GM18505 (cell line): ENCODE measurements at regions not wholly inside any gene's neighbourhood (a gene's known extent, or its start where the extent isn't known, plus 50 kb on each side); places are given as distances from the start of the nearest gene placed in this dataset.

Experiments
- ATAC-seq: cut with Tn5 transposase; IDR thresholded peaks from one replicate; pipeline ENCODE4 v1.9.1; 2021; ENCODE audit not compliant: unreplicated experiment
- POLR2A ChIP-seq: IDR thresholded peaks from 4 replicates; pipeline ENCODE4 v1.6.1; 2011; ENCODE audit warnings: borderline replicate concordance; ENCODE audit not compliant: insufficient read depth, insufficient read length; ENCODE audit errors: extremely low read depth

DNA sequence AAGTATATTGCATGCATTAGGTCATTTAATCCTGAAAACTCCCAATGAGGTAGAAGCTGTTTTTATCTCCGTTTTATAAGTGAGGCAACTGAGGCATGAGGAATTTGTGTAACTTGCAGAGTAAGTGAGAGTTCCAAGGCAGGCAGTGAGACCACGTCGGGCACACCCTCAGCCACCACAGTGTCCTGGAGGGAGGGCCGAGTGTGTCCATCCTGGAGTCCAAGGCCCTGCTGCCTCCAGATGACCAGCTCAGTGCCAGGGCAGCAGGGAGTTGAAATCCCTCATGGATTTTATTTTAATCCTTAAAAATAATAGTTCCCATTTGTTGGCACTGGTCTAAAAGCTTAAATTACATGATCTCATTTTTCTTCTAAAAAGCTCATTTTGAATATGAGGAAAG is 104.6 kb upstream of the SMIM23 start:
- TF ChIP-seq POLR2A: no peak
- ATAC-seq: no peak

DNA sequence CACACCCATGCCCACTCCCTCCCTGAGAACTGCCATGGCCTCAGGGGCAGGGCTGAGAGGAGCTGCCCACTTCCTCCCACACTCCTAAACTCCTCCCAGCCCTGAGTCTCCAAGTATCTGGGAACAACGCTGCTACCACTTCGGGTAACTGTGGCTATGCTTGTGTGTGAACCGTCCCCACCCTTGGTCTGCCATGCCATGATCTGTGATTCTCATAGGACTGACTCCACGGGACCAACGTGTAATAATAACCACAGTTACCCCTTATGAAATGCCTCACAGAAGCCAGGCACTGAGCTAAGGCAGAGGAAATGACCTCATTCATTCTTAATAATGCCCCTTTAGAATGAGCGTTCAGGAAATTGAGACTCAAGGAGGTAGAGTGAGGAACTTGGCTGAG is 103.9 kb upstream of the SMIM23 start:
- ATAC-seq: no peak
- TF ChIP-seq POLR2A: no peak

DNA sequence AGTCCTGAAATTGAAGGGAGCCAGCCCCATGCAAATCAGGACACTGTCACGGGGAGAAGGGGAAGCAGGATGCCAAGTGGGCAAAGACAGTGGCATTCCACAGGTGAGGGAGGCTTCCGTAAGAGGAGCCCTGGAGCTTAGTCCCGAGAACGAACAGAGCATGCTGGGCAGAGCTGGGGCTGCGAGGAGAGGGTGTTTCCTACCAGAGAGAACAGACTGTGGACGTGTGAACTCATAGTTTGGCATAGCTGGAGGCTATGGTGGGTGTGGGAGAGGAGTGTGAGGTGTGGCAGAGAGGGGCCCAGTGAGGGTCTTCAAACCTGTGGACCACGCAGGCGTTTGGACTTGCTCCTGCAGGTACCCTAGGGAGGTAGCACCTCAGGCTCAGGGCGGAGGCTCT is 102.8 kb upstream of the SMIM23 start:
- no peak for TF ChIP-seq POLR2A
- ATAC-seq: no peak

DNA sequence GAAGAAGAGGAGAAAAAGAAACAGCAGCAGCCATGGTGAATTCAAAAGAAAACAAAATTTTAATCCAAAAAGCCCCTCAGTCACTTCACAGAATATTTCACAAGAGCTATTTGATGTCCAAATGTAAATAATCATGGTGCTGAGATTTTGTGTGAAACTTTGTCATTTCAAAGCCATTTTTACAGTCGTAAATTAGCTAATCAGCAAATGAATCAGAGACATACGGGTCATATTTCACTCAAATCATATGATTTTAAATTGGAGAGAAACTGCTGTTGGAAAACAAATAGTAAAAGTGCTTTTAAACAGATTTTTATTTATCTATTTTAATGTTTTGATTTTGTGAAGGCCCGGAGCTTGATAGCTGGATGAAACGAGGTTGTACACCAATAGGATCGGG is 101.4 kb upstream of the SMIM23 start:
- no peak for TF ChIP-seq POLR2A
- ATAC-seq: no peak

DNA sequence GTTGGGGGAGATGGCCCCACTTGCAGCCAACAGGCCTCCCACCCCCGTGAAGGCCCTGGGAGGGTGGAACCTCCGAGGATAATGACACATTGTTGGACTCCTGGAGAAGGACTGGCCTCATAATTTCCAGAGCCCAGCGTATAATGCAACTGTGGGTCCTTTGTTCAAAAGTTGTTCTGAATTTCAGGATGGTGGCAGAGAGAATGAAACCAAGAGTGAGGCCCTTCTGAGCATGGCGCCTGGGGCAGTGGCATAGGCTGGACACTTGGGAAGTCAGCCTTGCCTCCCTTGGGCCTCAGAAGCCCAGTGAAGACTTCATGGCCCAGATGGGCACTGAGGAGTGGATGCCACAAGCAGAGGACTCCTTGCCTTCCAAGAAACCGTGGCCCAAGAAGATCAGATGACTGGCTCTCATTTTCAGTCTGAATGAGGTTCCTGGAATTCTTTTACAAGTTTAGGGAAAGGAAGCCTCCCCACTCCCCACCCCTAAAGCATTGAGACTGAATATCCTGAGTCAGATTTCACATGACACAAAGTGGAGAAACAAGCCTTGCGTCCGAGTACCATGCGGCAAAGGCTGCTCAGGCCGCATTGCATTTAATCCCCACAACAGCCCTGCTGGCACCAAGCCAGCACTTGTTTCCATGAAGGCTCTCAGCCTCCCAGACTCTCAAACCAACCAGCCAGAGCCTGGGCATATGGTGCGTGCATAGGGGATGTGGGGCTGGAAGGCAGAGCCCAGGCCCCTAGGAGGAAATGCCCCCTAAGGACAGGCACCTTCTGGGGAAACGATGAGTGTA is 96.7 kb upstream of the SMIM23 start:
- TF ChIP-seq POLR2A: no peak
- ATAC-seq: no peak

DNA sequence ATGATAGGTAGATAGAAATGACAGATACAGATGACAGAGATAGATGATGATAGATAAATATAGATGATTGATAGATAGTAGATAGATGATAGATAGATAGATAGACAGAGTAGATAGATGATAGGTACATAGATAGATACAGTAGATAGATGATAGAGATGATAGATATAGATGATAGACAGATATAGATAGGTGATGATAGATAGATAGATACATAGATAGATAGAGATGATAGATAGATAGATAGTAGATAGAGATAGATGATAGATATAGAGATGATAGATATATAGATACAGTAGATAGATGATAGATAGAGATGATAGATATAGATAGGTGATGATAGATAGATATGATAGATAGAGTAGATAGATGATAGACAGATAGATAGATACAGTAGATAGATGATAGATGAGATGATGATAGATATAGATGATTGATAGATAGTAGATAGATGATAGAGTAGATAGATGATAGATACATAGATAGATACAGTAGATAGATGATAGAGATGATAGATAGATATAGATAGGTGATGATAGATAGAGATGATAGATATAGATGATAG is 95.7 kb upstream of the SMIM23 start:
- no peak for TF ChIP-seq POLR2A
- ATAC-seq: no peak

DNA sequence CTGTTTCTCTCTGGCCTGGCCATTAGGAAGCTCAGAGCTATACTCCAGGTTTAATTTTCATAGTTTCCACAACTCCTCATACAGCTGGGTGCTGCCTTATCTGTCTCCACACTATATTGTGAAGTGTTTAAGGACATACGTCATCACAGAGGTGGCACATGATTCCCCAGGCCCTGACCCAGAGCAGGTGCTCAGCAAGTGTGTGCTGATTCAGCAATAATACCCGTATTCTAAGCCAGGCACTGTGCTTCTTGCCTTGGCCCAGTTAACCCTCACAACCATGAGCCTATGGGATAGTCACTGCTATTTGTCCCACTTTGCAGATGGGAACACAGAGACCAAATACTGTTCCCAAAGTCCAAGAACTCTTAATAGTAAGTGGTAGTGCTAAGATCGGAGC is 93.5 kb upstream of the SMIM23 start:
- no peak for TF ChIP-seq POLR2A
- ATAC-seq: no peak

DNA sequence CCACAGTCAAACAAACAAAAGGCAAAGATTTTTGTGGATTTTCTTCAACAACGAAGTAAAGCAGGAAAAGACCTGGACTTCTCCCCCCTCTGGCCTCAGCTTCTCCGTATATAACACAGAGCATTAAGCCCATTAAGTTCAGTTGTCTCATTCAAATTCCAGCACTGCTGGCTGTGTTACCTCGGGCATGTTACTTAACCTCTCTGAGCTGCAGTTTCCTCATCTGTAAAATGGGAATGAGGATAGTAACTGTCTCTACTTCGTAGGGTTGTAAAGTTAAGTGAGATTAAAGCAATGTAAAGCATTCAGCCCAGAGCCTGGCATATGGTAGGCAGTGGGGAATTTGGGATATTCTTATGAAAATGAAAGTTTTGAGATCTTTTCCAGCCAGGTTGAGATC is 92.7 kb upstream of the SMIM23 start:
- no peak for ATAC-seq
- no peak for TF ChIP-seq POLR2A

DNA sequence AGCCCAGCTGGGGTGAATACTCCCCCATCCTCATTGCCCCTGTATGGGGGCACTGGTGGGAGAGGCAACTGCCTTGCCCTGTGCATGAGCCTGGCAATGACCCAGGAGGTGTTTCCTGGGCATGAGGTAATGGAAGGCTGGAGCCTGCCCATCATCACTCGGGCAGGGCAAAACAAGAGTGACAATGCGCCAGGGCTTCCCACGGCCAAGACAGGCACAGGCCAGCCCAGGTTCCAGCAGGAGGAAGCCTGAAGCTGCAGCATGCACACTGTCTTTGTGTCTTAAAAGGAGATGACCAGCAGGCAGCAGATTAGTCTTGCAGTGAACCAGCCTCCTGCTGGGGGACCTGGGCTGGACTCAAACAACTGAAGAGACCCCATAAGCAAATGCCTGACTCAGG is 92.2 kb upstream of the SMIM23 start:
- ATAC-seq: no peak
- no peak for TF ChIP-seq POLR2A

DNA sequence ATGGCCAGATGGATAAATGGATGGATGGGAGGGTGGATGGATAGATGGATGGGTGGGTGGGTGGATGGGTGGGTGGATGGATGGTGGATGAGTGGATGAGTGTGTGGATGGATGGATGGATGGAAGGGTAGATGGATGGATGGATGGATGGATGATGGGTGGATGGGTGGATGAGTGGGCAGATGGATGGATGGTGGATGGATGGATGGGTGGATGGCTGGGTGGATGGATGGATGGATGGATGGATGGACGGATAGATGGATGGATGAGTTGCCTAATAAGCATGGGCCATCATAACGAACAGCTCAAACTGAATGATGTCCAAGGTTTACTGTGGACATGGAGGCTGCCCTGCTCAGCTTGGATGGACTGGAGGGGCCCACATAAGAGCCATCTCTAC is 89.8 kb upstream of the SMIM23 start:
- ATAC-seq: no peak
- no peak for TF ChIP-seq POLR2A

DNA sequence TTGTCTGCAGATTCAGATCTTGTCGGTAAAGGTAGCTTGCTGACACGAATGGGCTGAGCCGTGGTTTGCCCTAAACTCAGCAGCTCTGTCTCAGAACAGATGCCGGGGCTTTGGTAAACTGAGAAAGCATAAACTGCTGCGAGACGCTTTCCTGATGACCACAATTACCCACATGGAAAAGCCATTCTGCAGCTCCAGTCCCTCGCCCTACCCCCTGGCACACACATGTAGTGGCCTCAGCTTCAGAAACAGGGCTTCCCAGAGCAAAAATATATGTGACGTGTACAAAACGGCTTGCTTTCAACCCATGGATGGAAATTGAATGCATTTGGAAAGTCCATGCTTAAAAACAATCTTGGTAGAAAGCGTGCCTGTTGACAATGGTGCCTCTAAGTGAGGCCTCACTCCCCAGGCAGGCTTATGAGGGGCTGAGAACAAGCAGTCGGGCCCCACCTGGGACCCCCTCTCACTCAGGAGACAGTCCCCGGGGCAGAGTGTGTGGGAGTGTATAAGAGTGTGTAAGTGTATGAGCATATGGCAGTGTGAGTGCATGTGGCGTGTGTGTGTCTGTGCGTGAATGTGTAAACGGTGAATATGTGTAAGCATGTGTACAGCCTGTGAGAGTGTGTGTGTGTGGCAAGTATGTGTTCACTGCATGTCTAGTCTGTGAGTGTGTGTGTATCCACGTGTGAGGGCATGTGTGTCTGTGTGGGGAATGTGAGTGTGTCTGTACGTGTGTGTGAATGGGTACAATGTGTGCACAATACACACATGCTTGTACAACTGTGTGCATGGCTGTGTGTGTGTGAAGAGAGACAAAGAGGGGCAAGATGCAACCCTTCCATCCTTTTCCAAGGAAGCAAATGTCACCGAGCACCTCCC is 88.2 kb upstream of the SMIM23 start:
- no peak for TF ChIP-seq POLR2A
- no peak for ATAC-seq

DNA sequence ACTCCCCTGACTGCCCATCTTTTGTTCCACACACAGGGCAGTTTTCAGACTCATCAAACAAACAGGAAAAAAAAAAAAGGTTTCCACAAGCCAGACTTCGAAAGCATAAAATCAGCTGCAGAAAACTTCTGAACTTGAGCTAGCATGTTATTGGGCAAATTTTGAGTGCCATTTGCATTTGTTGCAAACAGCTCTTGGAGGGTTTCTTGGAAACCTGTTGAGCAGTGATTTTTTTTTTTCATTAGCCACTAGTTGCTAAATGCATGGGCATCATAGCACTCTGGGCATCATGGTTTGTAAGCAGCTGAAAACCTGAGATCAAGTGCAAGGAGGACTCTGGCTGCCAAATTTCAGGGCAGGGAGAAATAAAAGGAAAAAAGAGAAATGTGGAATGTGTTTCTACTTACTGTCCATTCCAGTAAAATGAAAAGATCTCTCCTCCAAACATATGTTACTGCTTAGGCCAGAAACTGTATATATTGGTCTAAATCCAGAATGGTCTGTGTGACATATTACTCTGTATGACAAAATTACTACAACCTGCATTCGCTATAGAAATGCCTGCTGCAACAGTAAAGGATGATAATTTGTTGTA is 85.2 kb upstream of the SMIM23 start:
- no peak for ATAC-seq
- no peak for TF ChIP-seq POLR2A

DNA sequence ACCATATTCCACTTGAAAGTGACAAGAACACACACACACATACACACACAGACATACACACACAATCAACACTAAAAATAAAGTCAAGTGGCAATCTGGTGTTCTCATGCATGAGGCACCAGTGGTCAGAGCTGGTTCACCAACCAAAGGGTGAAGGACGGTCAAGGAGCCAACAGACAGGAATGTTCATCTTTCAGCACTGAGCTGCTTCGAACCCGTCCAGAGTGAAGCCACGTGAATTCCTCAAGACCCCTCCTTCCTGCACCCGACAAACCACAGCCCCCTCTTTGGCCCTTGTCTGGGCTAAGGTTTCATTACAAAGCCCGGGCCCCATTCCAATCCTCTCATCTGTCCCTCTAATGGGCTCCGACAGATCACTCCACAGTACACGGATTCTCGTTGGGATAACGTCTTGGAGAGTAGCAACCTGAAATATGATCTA is 84.5 kb upstream of the SMIM23 start:
- ATAC-seq: no peak
- no peak for TF ChIP-seq POLR2A
